ENCODE measurements at regions not wholly inside any gene's neighbourhood (a gene's known extent, or its start where the extent isn't known, plus 50 kb on each side); places are given as distances from the start of the nearest gene placed in this dataset.

GRCh38 chr2:117339980-117340379 is 474.5 kb upstream of the DDX18 start:
- DNase-seq (ENCODE audit: low read depth in 2 of 2) = no peak
- TF ChIP-seq CTCF (IDR thresholded peaks at IDR 0.05; ENCODE audit: low read depth, low read length) = no peak
- no peak overlapping the region for H3K4me3 ChIP-seq (replicated peaks in 1 of 2; ENCODE audit: low read depth in 2 of 2, low read length in 2 of 2)

GRCh38 chr2:117341690-117342089 is 472.8 kb upstream of the DDX18 start:
- DNase-seq (ENCODE audit: low read depth in 2 of 2) = no peak
- H3K4me3 ChIP-seq (replicated peaks in 1 of 2; ENCODE audit: low read depth in 2 of 2, low read length in 2 of 2) = no peak overlapping the region
- no peak for TF ChIP-seq CTCF (IDR thresholded peaks at IDR 0.05; ENCODE audit: low read depth, low read length)

- H3K4me3 ChIP-seq (replicated peaks in 1 of 2; ENCODE audit: low read depth in 2 of 2, low read length in 2 of 2) = no peak overlapping the region
- no peak for DNase-seq (ENCODE audit: low read depth in 2 of 2)
- no peak for TF ChIP-seq CTCF (IDR thresholded peaks at IDR 0.05; ENCODE audit: low read depth, low read length)
These were observed 472.1 kb upstream of the DDX18 start for GRCh38 chr2:117342415-117342814.

- no peak for TF ChIP-seq CTCF (IDR thresholded peaks at IDR 0.05; ENCODE audit: low read depth, low read length)
- no peak overlapping the region for H3K4me3 ChIP-seq (replicated peaks in 1 of 2; ENCODE audit: low read depth in 2 of 2, low read length in 2 of 2)
- DNase-seq (ENCODE audit: low read depth in 2 of 2) = no peak
These were observed 464.8 kb upstream of the DDX18 start for GRCh38 chr2:117349687-117350086.

GRCh38 chr2:117351396-117351795 is 463.1 kb upstream of the DDX18 start:
- DNase-seq (ENCODE audit: low read depth in 2 of 2) = no peak
- H3K4me3 ChIP-seq (replicated peaks in 1 of 2; ENCODE audit: low read depth in 2 of 2, low read length in 2 of 2) = no peak overlapping the region
- no peak for TF ChIP-seq CTCF (IDR thresholded peaks at IDR 0.05; ENCODE audit: low read depth, low read length)

- no peak overlapping the region for H3K4me3 ChIP-seq (replicated peaks in 1 of 2; ENCODE audit: low read depth in 2 of 2, low read length in 2 of 2)
- no peak for TF ChIP-seq CTCF (IDR thresholded peaks at IDR 0.05; ENCODE audit: low read depth, low read length)
- DNase-seq (ENCODE audit: low read depth in 2 of 2) = no peak
These were observed 455.1 kb upstream of the DDX18 start for GRCh38 chr2:117359266-117359914.

GRCh38 chr2:117360586-117360985 is 453.9 kb upstream of the DDX18 start:
- no peak for DNase-seq (ENCODE audit: low read depth in 2 of 2)
- no peak for TF ChIP-seq CTCF (IDR thresholded peaks at IDR 0.05; ENCODE audit: low read depth, low read length)
- H3K4me3 ChIP-seq (replicated peaks in 1 of 2; ENCODE audit: low read depth in 2 of 2, low read length in 2 of 2) = no peak overlapping the region

All from cardiac fibroblast (primary cell).